Hepatic stellate cell (primary cell): ENCODE measurements at regions not wholly inside any gene's neighbourhood (a gene's known extent, or its start where the extent isn't known, plus 50 kb on each side); places are given as distances from the start of the nearest gene placed in this dataset.
"Not testable (repeated sequence)": the region's sequence is repeated elsewhere in the genome, so short reads cannot be mapped to it uniquely, and the experiment has no call there.

ENCODE experiments used
- DNase-seq: peaks from one replicate; pipeline ENCODE4 v3.0.0; 2011; ENCODE audit warnings: low spot score

GRCh38 chr9:84054341-84055010, 73.9 kb downstream of the RMI1 start:
- no peak for DNase-seq

- DNase-seq: no peak
Measured at GRCh38 chr9:84057662-84058061, 77.1 kb downstream of the RMI1 start.

- DNase-seq: no peak
Measured at GRCh38 chr9:84059936-84060335, 79.3 kb downstream of the RMI1 start.

- no peak for DNase-seq
Measured at GRCh38 chr9:84061613-84062193, 81.1 kb downstream of the RMI1 start.

- no peak for DNase-seq
Measured at GRCh38 chr9:84062538-84062937, 81.9 kb downstream of the RMI1 start.

- no peak for DNase-seq
Measured at GRCh38 chr9:84067821-84068220, 87.2 kb downstream of the RMI1 start.

GRCh38 chr9:84068872-84069271, 88.3 kb downstream of the RMI1 start:
- DNase-seq: no peak

GRCh38 chr9:84070590-84070989, 90.0 kb downstream of the RMI1 start:
- no peak for DNase-seq

- no peak for DNase-seq
Measured at GRCh38 chr9:84072621-84073180, 92.1 kb downstream of the RMI1 start.

- DNase-seq: no peak
Measured at GRCh38 chr9:84075004-84075403, 94.4 kb downstream of the RMI1 start.

GRCh38 chr9:84076384-84076783, 95.8 kb downstream of the RMI1 start:
- no peak for DNase-seq

GRCh38 chr9:84077816-84078215, 97.2 kb downstream of the RMI1 start:
- not testable (repeated sequence) for DNase-seq

- DNase-seq: no peak
Measured at GRCh38 chr9:84079994-84080393, 99.4 kb downstream of the RMI1 start.

- DNase-seq: no peak
Measured at GRCh38 chr9:84101964-84102632, 121.5 kb downstream of the RMI1 start.

GRCh38 chr9:84103651-84104377, 123.2 kb downstream of the RMI1 start:
- DNase-seq: no peak

GRCh38 chr9:84107081-84107480, 126.5 kb downstream of the RMI1 start:
- DNase-seq: no peak

- no peak for DNase-seq
Measured at GRCh38 chr9:84107995-84108394, 127.4 kb downstream of the RMI1 start.

GRCh38 chr9:84111726-84112125, 131.1 kb downstream of the RMI1 start:
- DNase-seq: no peak

GRCh38 chr9:84121991-84122523, 141.5 kb downstream of the RMI1 start:
- no peak for DNase-seq

- no peak for DNase-seq
Measured at GRCh38 chr9:84122572-84122971, 142.0 kb downstream of the RMI1 start.

- DNase-seq: no peak
Measured at GRCh38 chr9:84123648-84124406, 143.2 kb downstream of the RMI1 start.

- DNase-seq: no peak
Measured at GRCh38 chr9:84125046-84125445, 144.4 kb downstream of the RMI1 start.
